H9 (cell line): ENCODE measurements at regions not wholly inside any gene's neighbourhood (a gene's known extent, or its start where the extent isn't known, plus 50 kb on each side); places are given as distances from the start of the nearest gene placed in this dataset.

ENCODE experiments used
- DNase-seq: peaks from one replicate; pipeline ENCODE4 v3.0.0-alpha.2; 2017
- H2AFZ ChIP-seq: one replicate; pipeline ENCODE4 v1.6.1; 2013; ENCODE audit warnings: mild to moderate bottlenecking, low read length, control low read depth, moderate library complexity
- H2AK5ac ChIP-seq: 2 replicates; pipeline ENCODE4 v1.6.1; 2013; ENCODE audit warnings: low read length, control low read depth, mixed read lengths; ENCODE audit not compliant: insufficient read length
- H2BK120ac ChIP-seq: one replicate; pipeline ENCODE4 v1.6.1; 2013; ENCODE audit warnings: low read depth, mild to moderate bottlenecking, low read length, control low read depth, inconsistent platforms; ENCODE audit not compliant: poor library complexity, severe bottlenecking
- H2BK12ac ChIP-seq: 2 replicates; pipeline ENCODE4 v1.6.1; 2013; ENCODE audit warnings: low read length, control low read depth, mixed read lengths, low read depth; ENCODE audit not compliant: insufficient read length
- H2BK15ac ChIP-seq: 2 replicates; pipeline ENCODE4 v1.6.1; 2013; ENCODE audit warnings: low read depth, low read length, control low read depth
- H2BK20ac ChIP-seq: one replicate; pipeline ENCODE4 v1.6.1; 2013; ENCODE audit warnings: low read depth, mild to moderate bottlenecking, low read length, control low read depth, inconsistent platforms; ENCODE audit not compliant: poor library complexity, severe bottlenecking
- H2BK5ac ChIP-seq: 2 replicates; pipeline ENCODE4 v1.6.1; 2013; ENCODE audit warnings: low read length, control low read depth, mixed read lengths; ENCODE audit not compliant: insufficient read length
- H3K14ac ChIP-seq: 2 replicates; pipeline ENCODE4 v1.6.1; 2013; ENCODE audit warnings: low read length, control low read depth; ENCODE audit not compliant: insufficient read depth
- H3K18ac ChIP-seq: 2 replicates; pipeline ENCODE4 v1.6.1; 2013; ENCODE audit warnings: low read depth, mild to moderate bottlenecking, mixed read lengths, low read length, control low read depth; ENCODE audit not compliant: insufficient read length
- H3K23ac ChIP-seq: 2 replicates; pipeline ENCODE4 v1.6.1; 2013; ENCODE audit warnings: low read length, control low read depth, mixed read lengths, low read depth; ENCODE audit not compliant: insufficient read length
- H3K23me2 ChIP-seq: 2 replicates; pipeline ENCODE4 v1.6.1; 2013; ENCODE audit warnings: low read depth, mild to moderate bottlenecking, mixed read lengths, low read length, control low read depth; ENCODE audit not compliant: insufficient read length, poor library complexity, severe bottlenecking
- H3K27ac ChIP-seq: 2 replicates; pipeline ENCODE4 v1.5.1; 2013; ENCODE audit warnings: low read length, control low read depth, mixed read lengths, low read depth; ENCODE audit not compliant: insufficient read length
- H3K27me3 ChIP-seq: 2 replicates; pipeline ENCODE4 v1.6.1; 2013; ENCODE audit warnings: low read length, control low read depth, inconsistent platforms; ENCODE audit not compliant: insufficient read depth
- H3K4ac ChIP-seq: 2 replicates; pipeline ENCODE4 v1.6.1; 2013; ENCODE audit warnings: low read depth, mild to moderate bottlenecking, control low read depth, inconsistent platforms, low read length, moderate library complexity
- H3K4me1 ChIP-seq: 2 replicates; pipeline ENCODE4 v1.6.1; 2013; ENCODE audit warnings: low read length, control low read depth, inconsistent platforms; ENCODE audit not compliant: insufficient read depth
- H3K4me2 ChIP-seq: 2 replicates; pipeline ENCODE4 v1.6.1; 2013; ENCODE audit warnings: low read length, control low read depth, mixed read lengths; ENCODE audit not compliant: insufficient read length, insufficient read depth
- H3K56ac ChIP-seq: 2 replicates; pipeline ENCODE4 v1.6.1; 2013; ENCODE audit warnings: low read depth, mild to moderate bottlenecking, mixed read lengths, low read length, control low read depth; ENCODE audit not compliant: insufficient read length
- H3K79me1 ChIP-seq: 2 replicates; pipeline ENCODE4 v1.6.1; 2013; ENCODE audit warnings: low read depth, mild to moderate bottlenecking, moderate library complexity, low read length, control low read depth, inconsistent platforms; ENCODE audit not compliant: insufficient read depth, poor library complexity, severe bottlenecking
- H3K79me2 ChIP-seq: 2 replicates; pipeline ENCODE4 v1.6.1; 2013; ENCODE audit warnings: low read length, control low read depth, inconsistent platforms; ENCODE audit not compliant: insufficient read depth
- H3K9ac ChIP-seq: 2 replicates; pipeline ENCODE4 v1.6.1; 2013; ENCODE audit warnings: low read length, control low read depth, mixed read lengths; ENCODE audit not compliant: insufficient read length; ENCODE audit errors: extremely low read depth
- H3K9me3 ChIP-seq: one replicate; pipeline ENCODE4 v1.6.1; 2013; ENCODE audit warnings: low read depth, low read length, inconsistent platforms; ENCODE audit not compliant: control insufficient read depth
- H3T11ph ChIP-seq: one replicate; pipeline ENCODE4 v1.6.1; 2013; ENCODE audit warnings: mild to moderate bottlenecking, low read length, control low read depth, inconsistent platforms
- H4K20me1 ChIP-seq: one replicate; pipeline ENCODE4 v1.6.1; 2013; ENCODE audit not compliant: control insufficient read depth, insufficient read length, insufficient read depth
- H4K5ac ChIP-seq: 2 replicates; pipeline ENCODE4 v1.6.1; 2013; ENCODE audit warnings: low read depth, mild to moderate bottlenecking, mixed read lengths, low read length, control low read depth; ENCODE audit not compliant: insufficient read length
- H4K8ac ChIP-seq: replicated peaks from 2 replicates; pipeline ENCODE4 v1.6.1; 2013; ENCODE audit warnings: low read length, control low read depth, mixed read lengths, low read depth; ENCODE audit not compliant: insufficient read length
- H4K91ac ChIP-seq: 2 replicates; pipeline ENCODE4 v1.6.1; 2013; ENCODE audit warnings: low read depth, mild to moderate bottlenecking, moderate library complexity, mixed read lengths, low read length, control low read depth; ENCODE audit not compliant: insufficient read length
- H3K27ac Mint-ChIP-seq, 3 experiments: 2 replicates in 2 of 3; 3 replicates in 1 of 3; pipeline ENCODE4 v1.8.0; 2020 to 2021; ENCODE audit warnings: mixed read lengths in 3 of 3, mild to moderate bottlenecking in 1 of 3, moderate library complexity in 1 of 3
- H3K27me3 Mint-ChIP-seq: 2 replicates; pipeline ENCODE4 v1.8.0; 2021; ENCODE audit warnings: low read depth, mild to moderate bottlenecking, moderate library complexity, mixed read lengths
- H3K36me3 Mint-ChIP-seq, 3 experiments: 2 replicates in 2 of 3; 3 replicates in 1 of 3; pipeline ENCODE4 v1.8.0; 2020 to 2021; ENCODE audit warnings: low read depth in 3 of 3, mixed read lengths in 3 of 3; ENCODE audit not compliant: insufficient read depth in 1 of 3
- H3K4me1 Mint-ChIP-seq, 2 experiments: 2 replicates each; pipeline ENCODE4 v1.8.0; 2020; ENCODE audit warnings: mixed read lengths in 2 of 2
- H3K4me3 Mint-ChIP-seq, 2 experiments: 2 replicates in 1 of 2; 3 replicates in 1 of 2; pipeline ENCODE4 v1.8.0; 2020 to 2021; ENCODE audit warnings: mild to moderate bottlenecking in 2 of 2, mixed read lengths in 2 of 2, moderate library complexity in 1 of 2
- H3K9me3 Mint-ChIP-seq, 2 experiments: 2 replicates in 1 of 2; 3 replicates in 1 of 2; pipeline ENCODE4 v1.8.0; 2020; ENCODE audit warnings: mild to moderate bottlenecking in 2 of 2, mixed read lengths in 2 of 2, moderate library complexity in 1 of 2
- whole genome bisulfite sequencing: extraction: QIAGEN DNeasy Blood & Tissue Kit; methylation state at CpG from one replicate; pipeline ENCODE4 v1.1.7; 2013; ENCODE audit warnings: missing lambda C conversion rate, low lambda C conversion rate, mixed read lengths; ENCODE audit not compliant: insufficient read length; ENCODE audit errors: extremely low coverage; 5-methylcytosine and 5-hydroxymethylcytosine counted together
- TF ChIP-seq, protein P1 (sequence below): fragments of 200-600 bp; sonication (generic); conservative IDR thresholded peaks from 3 replicates; pipeline ENCODE4 v1.8.0; 2021; ENCODE audit warnings: antibody characterized with exemption, mild to moderate bottlenecking

DNA sequence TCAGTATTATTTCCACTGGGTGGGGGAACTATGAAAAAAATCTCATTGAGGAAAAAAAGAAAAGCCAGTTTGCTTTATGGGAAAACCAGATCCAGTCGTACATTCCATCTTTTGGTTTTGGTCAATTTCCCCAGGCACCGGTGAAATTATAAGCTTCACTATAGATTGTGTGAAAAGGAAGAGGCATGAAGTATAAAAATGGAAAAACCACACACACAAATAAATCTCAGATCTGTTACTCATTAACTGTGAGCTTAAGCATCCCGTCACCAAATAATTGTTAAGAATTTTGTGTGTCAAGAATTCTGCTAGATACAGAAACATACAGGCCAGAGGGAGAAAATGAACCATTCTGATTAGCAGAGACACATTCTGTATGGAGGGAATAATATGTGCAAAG, 405.5 kb upstream of the CELF2 start:
- H4K8ac ChIP-seq: no peak overlapping the region
- H2AK5ac ChIP-seq: no peak overlapping the region
- no peaks in the 10 kb centered on the region for H3K36me3 Mint-ChIP-seq
- no peaks in the 10 kb centered on the region for H3K23me2 ChIP-seq
- H3K79me1 ChIP-seq: no peaks in the 10 kb centered on the region
- H3K9me3 ChIP-seq: no peaks in the 10 kb centered on the region
- H4K20me1 ChIP-seq: no peaks in the 10 kb centered on the region
- H3K18ac ChIP-seq: no peak overlapping the region
- H3K27me3 Mint-ChIP-seq: no peaks in the 10 kb centered on the region
- no peak overlapping the region for H4K5ac ChIP-seq
- H3K79me2 ChIP-seq: no peaks in the 10 kb centered on the region
- no peaks in the 10 kb centered on the region for H3K4me1 Mint-ChIP-seq
- no peak overlapping the region for H3K27ac ChIP-seq
- WGBS: no CpG with 5 or more reads among the region's 3 CpGs
- no peak overlapping the region for H3K9ac ChIP-seq
- no peak overlapping the region for H2BK20ac ChIP-seq
- H3K56ac ChIP-seq: no peak overlapping the region
- no peak overlapping the region for H4K91ac ChIP-seq
- no peak overlapping the region for H2BK15ac ChIP-seq
- no peak overlapping the region for H2AFZ ChIP-seq
- no peak overlapping the region for H3K27ac Mint-ChIP-seq
- H3K4me2 ChIP-seq: no peak overlapping the region
- H2BK120ac ChIP-seq: no peak overlapping the region
- H2BK12ac ChIP-seq: no peak overlapping the region
- no peaks in the 10 kb centered on the region for H3K27me3 ChIP-seq
- no peak overlapping the region for H2BK5ac ChIP-seq
- H3K9me3 Mint-ChIP-seq: 0 out of 5 replicates have a peak, but pooled peaks cover 0 to 3% of the 10 kb centered on the region in 2 experiments
- H3K4me1 ChIP-seq: no peaks in the 10 kb centered on the region
- H3K4me3 Mint-ChIP-seq: no peak overlapping the region
- H3T11ph ChIP-seq: no peak overlapping the region
- no peak overlapping the region for H3K14ac ChIP-seq
- no peak overlapping the region for H3K4ac ChIP-seq
- no peak overlapping the region for H3K23ac ChIP-seq
- TF ChIP-seq, protein P1, sequence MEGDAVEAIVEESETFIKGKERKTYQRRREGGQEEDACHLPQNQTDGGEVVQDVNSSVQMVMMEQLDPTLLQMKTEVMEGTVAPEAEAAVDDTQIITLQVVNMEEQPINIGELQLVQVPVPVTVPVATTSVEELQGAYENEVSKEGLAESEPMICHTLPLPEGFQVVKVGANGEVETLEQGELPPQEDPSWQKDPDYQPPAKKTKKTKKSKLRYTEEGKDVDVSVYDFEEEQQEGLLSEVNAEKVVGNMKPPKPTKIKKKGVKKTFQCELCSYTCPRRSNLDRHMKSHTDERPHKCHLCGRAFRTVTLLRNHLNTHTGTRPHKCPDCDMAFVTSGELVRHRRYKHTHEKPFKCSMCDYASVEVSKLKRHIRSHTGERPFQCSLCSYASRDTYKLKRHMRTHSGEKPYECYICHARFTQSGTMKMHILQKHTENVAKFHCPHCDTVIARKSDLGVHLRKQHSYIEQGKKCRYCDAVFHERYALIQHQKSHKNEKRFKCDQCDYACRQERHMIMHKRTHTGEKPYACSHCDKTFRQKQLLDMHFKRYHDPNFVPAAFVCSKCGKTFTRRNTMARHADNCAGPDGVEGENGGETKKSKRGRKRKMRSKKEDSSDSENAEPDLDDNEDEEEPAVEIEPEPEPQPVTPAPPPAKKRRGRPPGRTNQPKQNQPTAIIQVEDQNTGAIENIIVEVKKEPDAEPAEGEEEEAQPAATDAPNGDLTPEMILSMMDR: no peak
- DNase-seq: no peak
